HG03139 (cell line): ENCODE measurements at regions not wholly inside any gene's neighbourhood (a gene's known extent, or its start where the extent isn't known, plus 50 kb on each side); places are given as distances from the start of the nearest gene placed in this dataset.
"Not testable (repeated sequence)": the region's sequence is repeated elsewhere in the genome, so short reads cannot be mapped to it uniquely, and the experiment has no call there.

Experiments
- ATAC-seq: cut with Tn5 transposase; IDR thresholded peaks from one replicate; pipeline ENCODE4 v1.9.1; 2021; ENCODE audit not compliant: unreplicated experiment

GRCh38 chr5:142408981-142409481 lies 84.2 kb upstream of the SPRY4 start:
- no peak for ATAC-seq

GRCh38 chr5:142408536-142408935 lies 83.7 kb upstream of the SPRY4 start:
- no peak for ATAC-seq

GRCh38 chr5:142405814-142406395 lies 81.1 kb upstream of the SPRY4 start:
- ATAC-seq = no peak

- no peak for ATAC-seq
These were observed 80.2 kb upstream of the SPRY4 start for GRCh38 chr5:142405023-142405422.

- ATAC-seq = no peak
These were observed 79.2 kb upstream of the SPRY4 start for GRCh38 chr5:142404046-142404477.

GRCh38 chr5:142403583-142403982 lies 78.8 kb upstream of the SPRY4 start:
- ATAC-seq = no peak

GRCh38 chr5:142402752-142403318 lies 78.0 kb upstream of the SPRY4 start:
- no peak for ATAC-seq

GRCh38 chr5:142400415-142400814 lies 75.6 kb upstream of the SPRY4 start:
- ATAC-seq = no peak

- no peak for ATAC-seq
These were observed 75.1 kb upstream of the SPRY4 start for GRCh38 chr5:142399891-142400290.

GRCh38 chr5:142398730-142399055 lies 73.9 kb upstream of the SPRY4 start:
- ATAC-seq = no peak

GRCh38 chr5:142398011-142398729 lies 73.3 kb upstream of the SPRY4 start:
- not testable (repeated sequence) for ATAC-seq

GRCh38 chr5:142397178-142397577 lies 72.4 kb upstream of the SPRY4 start:
- no peak for ATAC-seq

GRCh38 chr5:142396436-142397038 lies 71.7 kb upstream of the SPRY4 start:
- ATAC-seq = no peak

GRCh38 chr5:142395334-142395733 lies 70.5 kb upstream of the SPRY4 start:
- no peak for ATAC-seq

GRCh38 chr5:142391058-142391845 lies 66.4 kb upstream of the SPRY4 start:
- no peak for ATAC-seq

GRCh38 chr5:142390334-142390733 lies 65.5 kb upstream of the SPRY4 start:
- ATAC-seq = no peak

- no peak for ATAC-seq
These were observed 63.9 kb upstream of the SPRY4 start for GRCh38 chr5:142388696-142389095.

GRCh38 chr5:142387024-142387682 lies 62.3 kb upstream of the SPRY4 start:
- no peak for ATAC-seq

GRCh38 chr5:142386137-142387023 lies 61.6 kb upstream of the SPRY4 start:
- ATAC-seq = no peak

- no peak for ATAC-seq
These were observed 60.4 kb upstream of the SPRY4 start for GRCh38 chr5:142385194-142385593.
